Fibroblast of villous mesenchyme (primary cell): ENCODE measurements at regions not wholly inside any gene's neighbourhood (a gene's known extent, or its start where the extent isn't known, plus 50 kb on each side); places are given as distances from the start of the nearest gene placed in this dataset.
A peak's percentile ranks its signal among the peaks of the same experiment; 100 is the strongest.

Experiments
- DNase-seq: peaks from one replicate; pipeline ENCODE4 v3.0.0-alpha.2; 2010; ENCODE audit warnings: low read depth
- H3K4me3 ChIP-seq: 2 replicates; pipeline ENCODE4 v1.5.1; 2011; ENCODE audit warnings: low read depth, mild to moderate bottlenecking, low read length
- CTCF ChIP-seq: IDR thresholded peaks from 2 replicates; pipeline ENCODE4 v1.5.1; 2012; ENCODE audit warnings: low read depth, mild to moderate bottlenecking, low read length; ENCODE audit not compliant: insufficient read depth

DNA sequence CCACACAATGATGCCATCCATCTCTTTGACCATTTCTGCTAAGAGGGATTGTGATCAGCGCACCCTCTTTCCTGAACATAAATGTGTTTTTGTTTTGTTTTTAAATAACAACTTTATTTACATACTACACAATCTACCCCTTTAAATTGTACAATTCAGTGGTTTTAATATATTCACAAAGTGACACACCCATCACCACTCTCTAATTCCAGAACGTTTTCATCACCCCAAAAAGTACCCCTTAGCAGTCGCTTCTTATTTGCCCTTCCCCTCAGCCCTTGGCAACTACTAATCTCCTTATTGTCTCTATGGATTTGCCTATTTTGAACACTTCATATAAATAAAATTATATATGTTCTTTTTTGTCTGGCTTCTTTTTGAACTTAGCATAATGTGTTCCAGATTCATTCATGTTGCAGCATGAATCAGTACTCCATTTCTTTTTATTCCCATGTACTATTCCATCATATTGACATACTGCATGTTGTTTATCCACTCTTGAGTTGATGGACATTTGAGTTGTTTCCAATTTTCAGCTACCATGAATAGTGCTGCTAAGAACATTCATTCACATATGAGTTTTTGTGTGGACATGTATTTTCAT is 150.9 kb upstream of the NABP1 start:
- no peak overlapping the region for H3K4me3 ChIP-seq
- TF ChIP-seq CTCF: no peak
- no peak for DNase-seq

GRCh38 chr2:191530618-191531017 is 147.3 kb upstream of the NABP1 start:
- no peak for DNase-seq
- H3K4me3 ChIP-seq: no peak overlapping the region
- no peak for TF ChIP-seq CTCF

DNA sequence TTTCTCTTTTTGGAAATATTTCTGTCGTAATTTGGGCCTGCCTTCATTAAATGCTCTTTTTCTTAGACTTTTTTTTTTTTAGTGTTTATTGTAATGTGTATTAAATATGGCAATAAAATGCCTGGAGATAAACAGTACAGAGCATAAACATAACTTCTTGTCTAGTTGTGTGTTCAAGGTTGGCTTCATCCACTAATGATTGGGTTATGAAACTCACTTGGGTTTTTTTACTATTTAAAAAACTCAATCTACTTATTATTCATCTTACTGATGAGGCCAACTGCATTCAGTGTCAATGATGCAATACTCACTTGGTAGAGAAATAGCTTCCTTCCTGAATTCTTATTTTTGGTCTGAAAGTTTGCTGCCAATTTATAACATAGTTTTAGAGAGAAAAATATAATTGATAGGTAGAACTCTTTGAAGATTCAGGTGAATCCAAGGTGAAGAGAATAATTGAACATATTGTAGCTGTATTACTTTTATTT is 144.2 kb upstream of the NABP1 start:
- no peak for TF ChIP-seq CTCF
- DNase-seq: no peak
- H3K4me3 ChIP-seq: no peak overlapping the region

GRCh38 chr2:191537921-191538320 is 140.0 kb upstream of the NABP1 start:
- H3K4me3 ChIP-seq: no peak overlapping the region
- no peak for TF ChIP-seq CTCF
- DNase-seq: no peak

DNA sequence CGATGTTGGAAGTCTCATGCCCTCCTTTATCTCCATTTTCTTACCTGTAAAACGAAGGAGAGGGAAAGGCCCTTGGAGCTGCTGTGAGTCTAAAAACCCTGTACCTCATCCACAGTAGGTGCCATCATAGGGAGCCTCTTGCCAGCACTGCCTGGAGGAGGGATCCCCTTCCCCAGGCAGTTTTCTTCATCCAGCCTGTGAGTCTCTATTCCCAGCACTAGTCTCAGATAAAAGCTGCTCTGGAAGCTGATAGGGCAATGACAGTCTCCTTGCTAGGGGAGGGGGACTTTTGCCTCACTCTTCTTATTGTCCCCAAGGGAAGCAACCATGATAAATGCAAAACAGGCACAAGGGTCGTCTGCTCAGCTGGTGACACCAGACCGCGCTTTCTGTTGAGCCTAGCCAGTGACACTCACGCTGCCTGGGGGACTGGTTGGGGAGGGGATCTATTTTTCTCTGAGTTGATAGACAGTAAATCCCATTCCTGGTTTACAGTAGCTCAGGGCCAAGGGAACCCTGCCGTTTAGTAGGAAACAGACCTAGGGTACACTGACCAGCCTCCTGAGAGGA is 139.5 kb upstream of the NABP1 start:
- no peak for TF ChIP-seq CTCF
- DNase-seq: no peak
- H3K4me3 ChIP-seq: no peak overlapping the region

GRCh38 chr2:191539068-191539467 is 138.9 kb upstream of the NABP1 start:
- no peak overlapping the region for H3K4me3 ChIP-seq
- peak; percentile 59 for TF ChIP-seq CTCF
- peak; percentile 32 for DNase-seq

- no peak for TF ChIP-seq CTCF
- H3K4me3 ChIP-seq: no peak overlapping the region
- no peak for DNase-seq
Measured at GRCh38 chr2:191540681-191541080, 137.3 kb upstream of the NABP1 start.
